Activated CD4-positive, alpha-beta T cell treated with anti-CD3 and anti-CD28 coated beads, Interleukin-2, amount 50 U/mL, for 24 hours (primary cell): ENCODE measurements at regions not wholly inside any gene's neighbourhood (a gene's known extent, or its start where the extent isn't known, plus 50 kb on each side); places are given as distances from the start of the nearest gene placed in this dataset.
"Not testable (repeated sequence)": the region's sequence is repeated elsewhere in the genome, so short reads cannot be mapped to it uniquely, and the experiment has no call there.

Source experiments
- DNase-seq, 2 donors: peaks; one replicate each; pipeline ENCODE4 v3.0.0-alpha.2; 2020; ENCODE audit warnings: low read depth in 1 of 2, low spot score in 1 of 2

GRCh38 chr5:56628616-56629015, 186.7 kb upstream of the MAP3K1 start:
- DNase-seq: not testable (repeated sequence)

DNA sequence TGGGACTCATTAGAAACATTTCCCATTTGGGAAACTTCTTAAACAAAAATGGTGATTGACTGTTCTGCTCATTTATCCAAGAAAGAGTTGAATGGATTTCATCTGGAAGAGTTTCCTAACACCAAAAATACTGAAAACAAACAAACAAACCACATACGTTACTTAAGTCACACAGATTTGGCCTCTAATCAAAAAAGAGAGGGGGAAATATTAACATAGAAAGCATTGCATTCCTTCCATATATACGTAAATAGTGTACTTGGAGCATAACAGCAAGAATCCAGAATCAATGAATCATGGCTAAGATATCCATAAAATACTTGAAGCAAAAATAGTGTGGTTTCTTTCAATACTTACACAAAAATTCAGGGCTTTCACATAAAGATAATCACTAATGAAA, 189.8 kb upstream of the MAP3K1 start:
- no peak for DNase-seq

DNA sequence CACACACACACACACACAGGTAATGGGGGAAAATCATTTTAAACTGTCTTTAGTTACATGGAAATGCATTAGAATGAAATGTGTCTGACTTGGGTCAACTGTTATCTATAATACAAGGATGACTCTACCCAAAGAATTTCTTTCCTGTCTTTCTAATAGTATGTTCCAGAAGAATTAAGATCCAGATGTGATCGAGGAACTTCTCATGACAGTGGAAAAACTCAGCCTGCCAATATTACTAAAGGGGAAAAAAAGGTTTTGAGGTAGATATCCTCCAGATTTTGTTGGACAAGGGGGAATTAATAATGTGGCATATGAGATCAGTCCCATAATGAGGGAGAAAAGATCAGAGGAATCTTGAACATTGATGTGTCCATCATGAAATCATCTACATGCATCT, 190.6 kb upstream of the MAP3K1 start:
- DNase-seq: no peak

DNA sequence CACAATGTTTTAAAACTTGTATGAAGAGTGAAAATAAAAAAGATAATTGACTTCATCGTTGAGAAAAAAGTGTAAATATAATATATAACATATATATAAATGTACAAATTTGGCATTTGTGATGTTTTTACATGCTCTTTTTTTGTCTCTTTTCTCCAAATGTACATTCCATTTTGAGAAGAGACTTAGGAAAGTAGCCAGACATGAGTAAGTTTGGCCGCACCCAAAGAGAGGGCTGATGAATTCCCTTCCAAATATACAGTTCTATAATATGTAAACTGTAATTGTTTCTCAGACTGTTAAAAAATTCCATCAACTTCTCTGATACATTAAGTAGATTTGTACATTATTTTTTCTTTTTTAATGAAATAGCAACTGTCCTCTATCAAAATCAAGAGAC, 193.2 kb upstream of the MAP3K1 start:
- DNase-seq: no peak

DNA sequence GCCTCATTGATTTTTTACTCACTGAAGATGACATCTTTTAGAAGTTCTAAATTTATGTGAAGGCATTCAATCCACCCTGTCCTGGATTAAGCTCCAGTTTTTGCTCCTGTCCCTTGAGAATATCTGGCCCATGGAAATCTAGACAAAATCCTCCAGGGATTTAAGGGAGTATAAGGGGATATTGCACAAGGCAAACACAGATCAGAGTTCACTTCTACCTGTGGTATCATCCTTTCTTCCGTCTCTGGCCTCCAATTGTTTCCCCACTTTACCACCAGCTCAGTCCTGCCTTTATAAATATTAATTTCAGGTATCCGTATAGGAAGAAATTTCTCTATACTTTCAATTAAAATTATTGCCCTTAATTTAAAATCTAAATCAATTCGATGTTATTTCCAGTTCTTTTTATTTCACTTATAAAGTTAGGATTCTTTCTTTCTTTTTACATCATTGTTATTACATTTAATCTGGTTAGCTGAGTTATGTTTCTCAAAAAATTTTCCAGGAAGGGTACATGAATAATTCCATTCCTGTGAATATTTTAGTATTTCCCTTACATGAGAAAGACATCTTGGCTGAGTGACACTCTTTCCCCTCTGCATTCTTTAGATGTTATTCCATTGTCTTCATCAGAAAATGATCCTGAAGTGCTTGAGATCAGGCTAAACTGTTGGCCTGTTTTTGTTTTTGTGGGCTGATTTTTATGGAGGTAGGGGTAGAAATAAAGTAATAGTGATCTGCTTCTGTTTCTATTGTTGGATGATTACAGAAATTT, 194.3 kb upstream of the MAP3K1 start:
- no peak for DNase-seq

DNA sequence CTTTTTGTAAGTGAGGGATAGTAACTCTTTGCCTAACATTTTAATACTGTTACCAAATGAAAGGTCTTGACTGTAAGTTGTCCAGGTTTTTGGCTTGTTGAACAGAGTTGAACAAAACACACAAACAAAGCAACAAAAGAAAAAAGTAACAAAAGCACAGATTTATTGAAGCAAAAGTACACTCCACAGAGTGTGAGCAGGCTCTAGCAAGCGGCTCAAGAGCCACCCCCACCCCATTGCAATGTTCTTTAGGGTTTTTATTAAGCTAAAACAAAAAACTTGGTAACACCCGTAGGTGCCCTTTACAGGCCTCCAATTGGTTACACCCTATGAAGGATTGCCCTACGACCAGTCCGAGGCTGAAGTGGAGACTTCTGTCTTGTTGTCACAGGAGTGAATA, 197.4 kb upstream of the MAP3K1 start:
- DNase-seq: no peak

DNA sequence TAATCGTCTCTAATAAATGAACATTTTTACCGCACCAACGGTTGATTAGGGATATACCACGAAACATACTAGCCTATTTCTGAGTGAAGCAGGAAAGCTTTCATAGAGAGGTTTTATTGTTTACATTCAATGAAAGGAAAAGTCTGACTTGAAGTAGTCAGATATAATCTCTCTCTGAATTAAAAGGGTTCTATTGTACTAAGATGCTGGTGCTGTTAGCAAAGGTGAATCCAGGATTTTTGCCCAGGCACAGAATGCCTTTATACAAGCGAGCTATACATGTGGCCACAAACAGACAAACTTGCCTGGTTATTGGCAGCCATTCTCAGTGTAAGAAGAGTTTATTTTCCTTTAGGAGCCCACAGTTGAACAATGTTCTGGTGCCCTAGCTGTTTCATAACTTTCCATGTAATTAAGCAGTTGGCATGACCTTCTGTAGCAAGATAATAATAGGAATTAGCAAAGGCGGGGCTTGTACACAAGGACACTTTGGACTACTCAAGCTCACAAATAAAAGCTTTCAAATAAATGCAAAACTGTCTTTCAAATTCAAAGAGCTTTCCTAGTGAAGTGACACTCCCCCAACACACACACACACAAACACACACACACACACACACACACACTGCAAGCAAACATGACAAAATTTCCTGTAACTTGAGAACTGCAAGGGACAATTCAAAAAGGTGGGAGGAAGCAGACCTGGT, 198.7 kb upstream of the MAP3K1 start:
- no peak for DNase-seq

- no peak for DNase-seq
Observed at GRCh38 chr5:56615361-56616153, 199.8 kb upstream of the MAP3K1 start.

- no peak for DNase-seq
Observed at GRCh38 chr5:56612759-56613158, 202.6 kb upstream of the MAP3K1 start.

DNA sequence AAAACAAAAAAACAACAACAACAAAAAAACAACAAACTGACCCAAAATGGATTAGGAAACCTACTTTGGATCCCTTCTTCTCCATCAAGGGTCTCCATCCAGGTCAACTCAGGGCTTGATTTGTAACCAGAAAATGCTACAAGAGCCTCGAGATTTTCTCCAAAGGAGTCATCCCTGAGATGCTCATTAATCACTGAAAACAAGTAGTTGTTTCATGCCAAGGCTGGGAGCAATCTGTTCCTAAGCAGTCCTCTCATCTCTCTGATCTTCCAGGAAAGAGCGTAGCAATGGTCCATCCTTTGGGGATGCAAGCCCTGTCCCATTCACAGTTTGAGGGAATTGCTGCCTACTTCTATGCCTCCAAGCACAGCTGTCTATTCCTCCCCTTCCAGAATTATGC, 203.0 kb upstream of the MAP3K1 start:
- no peak for DNase-seq

- peak in 1 of 2 donors; percentile 24 for DNase-seq
Observed at GRCh38 chr5:56610093-56610698, 205.2 kb upstream of the MAP3K1 start.

DNA sequence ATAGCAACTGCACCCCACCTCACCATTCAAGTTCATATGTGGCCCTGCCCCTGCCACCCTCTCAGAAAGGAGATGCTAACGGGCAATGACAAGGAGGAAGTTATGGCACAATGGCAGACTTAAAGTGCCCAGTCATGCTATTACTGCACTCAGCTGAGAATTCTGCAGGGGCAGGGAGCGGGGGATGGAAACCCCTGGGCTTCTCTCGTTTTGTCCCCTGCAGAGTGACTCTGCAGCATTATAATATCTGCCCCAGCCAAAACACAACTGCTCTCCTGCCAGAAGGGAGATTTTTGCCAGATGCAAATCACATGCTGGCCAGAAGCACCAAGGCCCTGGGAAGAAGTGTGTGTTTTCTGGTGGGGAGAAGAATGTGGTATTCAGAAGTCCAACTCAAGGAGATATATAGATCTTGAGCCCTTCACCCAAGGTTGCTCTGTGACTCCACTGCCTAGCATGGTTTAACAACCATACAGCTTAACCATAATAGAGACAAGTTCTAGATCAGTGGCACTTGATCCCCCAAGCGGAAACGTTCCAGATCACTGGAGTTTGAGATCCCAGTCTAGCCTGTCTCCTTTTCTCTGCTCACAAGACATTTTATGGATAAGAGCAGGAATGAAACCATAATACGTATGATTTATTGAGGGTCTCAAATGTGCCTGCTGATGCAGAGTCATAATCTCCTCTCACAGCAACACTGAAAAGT, 207.0 kb upstream of the MAP3K1 start:
- no peak for DNase-seq

- no peak for DNase-seq
Observed at GRCh38 chr5:56607551-56607950, 207.8 kb upstream of the MAP3K1 start.

- DNase-seq: no peak
Observed at GRCh38 chr5:56607074-56607473, 208.3 kb upstream of the MAP3K1 start.

GRCh38 chr5:56606192-56606591, 209.2 kb upstream of the MAP3K1 start:
- DNase-seq: no peak

GRCh38 chr5:56605231-56605630, 210.1 kb upstream of the MAP3K1 start:
- DNase-seq: no peak

DNA sequence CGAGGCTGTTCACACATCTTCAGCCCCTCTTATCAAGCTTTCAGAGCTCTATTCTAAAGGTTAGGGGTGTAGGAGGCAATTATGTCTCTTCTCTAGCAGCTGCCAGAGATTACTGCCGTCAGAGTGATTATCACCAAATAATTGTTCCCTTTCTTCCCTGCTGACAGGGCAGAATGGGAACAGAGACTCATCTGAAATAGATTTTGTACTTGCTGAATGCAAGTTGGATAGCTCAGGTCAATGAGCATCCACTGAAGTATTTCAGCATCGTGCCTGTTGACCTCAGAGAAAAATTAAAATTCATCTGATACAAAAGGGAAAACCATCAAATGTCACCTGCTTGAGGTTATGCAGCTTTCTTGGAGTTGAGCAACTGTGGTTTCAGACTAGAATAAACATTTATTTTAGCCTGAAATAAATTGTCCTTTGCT, 213.7 kb upstream of the MAP3K1 start:
- no peak for DNase-seq

GRCh38 chr5:56598941-56599340, 216.4 kb upstream of the MAP3K1 start:
- no peak for DNase-seq

GRCh38 chr5:56596155-56596554, 219.2 kb upstream of the MAP3K1 start:
- no peak for DNase-seq

DNA sequence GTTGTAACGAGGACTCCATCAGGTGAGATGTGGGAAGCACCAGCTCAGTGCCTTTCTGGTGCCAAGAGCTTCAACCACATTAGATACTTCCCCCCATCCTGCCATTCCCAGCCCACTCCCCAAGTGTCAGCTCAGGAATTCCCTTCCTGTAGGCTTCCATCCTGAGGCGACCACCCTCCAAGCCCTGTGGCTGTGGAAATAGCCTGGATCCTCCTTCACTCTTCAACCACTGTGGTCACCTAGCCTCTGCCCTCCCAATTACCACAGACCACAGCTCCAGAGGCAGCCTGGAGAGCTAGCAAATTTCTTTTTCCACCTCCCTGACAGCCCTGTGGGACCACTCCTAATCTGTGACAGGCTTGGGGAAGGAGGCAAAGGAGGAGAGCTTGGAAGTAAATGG, 219.8 kb upstream of the MAP3K1 start:
- DNase-seq: no peak

- DNase-seq: no peak
Observed at GRCh38 chr5:56594792-56595191, 220.6 kb upstream of the MAP3K1 start.
